Natural killer cell (primary cell): ENCODE measurements at regions not wholly inside any gene's neighbourhood (a gene's known extent, or its start where the extent isn't known, plus 50 kb on each side); places are given as distances from the start of the nearest gene placed in this dataset.

Source experiments
- ATAC-seq, 3 donors: fragments of 150-1000 bp in 2 of 3; fragments of 200-7000 bp in 1 of 3; cut with Tn5 transposase; 1 replicate in 1 of 3; 2 replicates in 2 of 3; pipeline ENCODE4 v1.10.0; 2021; ENCODE audit warnings: mild to moderate bottlenecking in 2 of 3, moderate library complexity in 2 of 3
- DNase-seq, 2 donors: peaks; one replicate each; pipeline versions ENCODE4 v3.0.0 to v3.0.0-alpha.2; 2013 to 2021; ENCODE audit warnings: mixed read lengths in 1 of 2
- H3K27ac ChIP-seq: one replicate; pipeline ENCODE4 v1.5.1; 2013; ENCODE audit warnings: mild to moderate bottlenecking, low read length
- H3K27me3 ChIP-seq: one replicate; pipeline ENCODE4 v1.6.1; 2013; ENCODE audit warnings: low read length; ENCODE audit not compliant: control insufficient read depth, insufficient read depth
- H3K36me3 ChIP-seq: one replicate; pipeline ENCODE4 v1.6.1; 2013; ENCODE audit warnings: low read length; ENCODE audit not compliant: control insufficient read depth, insufficient read depth
- H3K4me1 ChIP-seq: one replicate; pipeline ENCODE4 v1.6.1; 2013; ENCODE audit warnings: low read length; ENCODE audit not compliant: control insufficient read depth, insufficient read depth
- H3K4me3 ChIP-seq: one replicate; pipeline ENCODE4 v1.5.1; 2013; ENCODE audit warnings: low read length
- H3K9me3 ChIP-seq: one replicate; pipeline ENCODE4 v1.6.1; 2013; ENCODE audit warnings: low read length; ENCODE audit not compliant: control insufficient read depth, insufficient read depth
- H3K27ac Mint-ChIP-seq, 2 donors: one replicate each; pipeline ENCODE4 v1.8.0; 2022; ENCODE audit warnings: mild to moderate bottlenecking in 2 of 2, mixed read lengths in 2 of 2, moderate library complexity in 1 of 2
- H3K27me3 Mint-ChIP-seq, 2 donors: one replicate each; pipeline ENCODE4 v1.8.0; 2022; ENCODE audit warnings: low read depth in 2 of 2, mixed read lengths in 2 of 2
- H3K36me3 Mint-ChIP-seq: one replicate; pipeline ENCODE4 v1.8.0; 2022; ENCODE audit warnings: mixed read lengths
- H3K4me1 Mint-ChIP-seq, 2 donors: one replicate each; pipeline ENCODE4 v1.8.0; 2022; ENCODE audit warnings: mixed read lengths in 2 of 2
- H3K4me3 Mint-ChIP-seq: one replicate; pipeline ENCODE4 v1.8.0; 2022; ENCODE audit warnings: mild to moderate bottlenecking, moderate library complexity, mixed read lengths
- H3K9me3 Mint-ChIP-seq, 2 donors: one replicate each; pipeline ENCODE4 v1.8.0; 2022; ENCODE audit warnings: mixed read lengths in 2 of 2
- WGBS: methylation state at CpG from one replicate; pipeline ENCODE4 v1.1.7; 2013; ENCODE audit warnings: missing lambda C conversion rate; ENCODE audit not compliant: insufficient coverage; 5-methylcytosine and 5-hydroxymethylcytosine counted together
- intact Hi-C: fragments of 100-400 bp; cut with micrococcal nuclease; formaldehyde crosslinking; loops from one replicate; pipeline ENCODE4 v1.14.2; 2022
- TF ChIP-seq, protein P1 (sequence below): fragments of 200-600 bp; IDR thresholded peaks from one replicate; pipeline ENCODE4 v1.8.0; 2022; ENCODE audit warnings: antibody characterized with exemption

GRCh38 chr1:70674941-70675685, 264.0 kb downstream of the CTH start:
- peaks cover 4 to 8% of the 10 kb centered on the region in 2 donors for H3K27me3 Mint-ChIP-seq

DNA sequence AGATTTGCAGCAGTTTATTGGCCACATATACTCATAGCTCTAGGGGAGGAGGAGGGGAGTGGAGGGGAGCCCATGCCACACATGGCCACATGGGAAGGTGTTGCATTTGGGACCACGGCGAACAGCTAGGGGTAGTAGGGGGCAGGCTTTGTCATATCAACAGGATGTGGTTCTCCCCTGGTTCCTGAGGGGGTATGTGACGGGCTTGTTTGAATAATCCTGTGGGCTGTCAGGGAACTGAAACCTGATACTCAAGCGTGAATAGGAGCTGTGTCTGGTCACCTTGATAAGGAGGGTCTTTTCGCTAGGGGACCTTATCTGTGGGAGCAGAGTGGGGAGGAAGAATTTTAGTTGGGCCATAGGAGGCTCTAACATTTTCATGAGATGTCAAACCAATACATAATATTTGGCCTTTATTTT, 264.7 kb downstream of the CTH start:
- Histone ChIP-seq H3K27ac (no peak overlapping the region), H3K36me3 (no peaks in the 10 kb centered on the region), H3K27me3 (no peaks in the 10 kb centered on the region), H3K4me1 (no peaks in the 10 kb centered on the region), H3K4me3 (no peak overlapping the region), H3K9me3 (no peaks in the 10 kb centered on the region)
- ATAC-seq (peak in 2 of 3 donors; percentile 30 to 40), DNase-seq (no peak)
- TF ChIP-seq, protein P1, sequence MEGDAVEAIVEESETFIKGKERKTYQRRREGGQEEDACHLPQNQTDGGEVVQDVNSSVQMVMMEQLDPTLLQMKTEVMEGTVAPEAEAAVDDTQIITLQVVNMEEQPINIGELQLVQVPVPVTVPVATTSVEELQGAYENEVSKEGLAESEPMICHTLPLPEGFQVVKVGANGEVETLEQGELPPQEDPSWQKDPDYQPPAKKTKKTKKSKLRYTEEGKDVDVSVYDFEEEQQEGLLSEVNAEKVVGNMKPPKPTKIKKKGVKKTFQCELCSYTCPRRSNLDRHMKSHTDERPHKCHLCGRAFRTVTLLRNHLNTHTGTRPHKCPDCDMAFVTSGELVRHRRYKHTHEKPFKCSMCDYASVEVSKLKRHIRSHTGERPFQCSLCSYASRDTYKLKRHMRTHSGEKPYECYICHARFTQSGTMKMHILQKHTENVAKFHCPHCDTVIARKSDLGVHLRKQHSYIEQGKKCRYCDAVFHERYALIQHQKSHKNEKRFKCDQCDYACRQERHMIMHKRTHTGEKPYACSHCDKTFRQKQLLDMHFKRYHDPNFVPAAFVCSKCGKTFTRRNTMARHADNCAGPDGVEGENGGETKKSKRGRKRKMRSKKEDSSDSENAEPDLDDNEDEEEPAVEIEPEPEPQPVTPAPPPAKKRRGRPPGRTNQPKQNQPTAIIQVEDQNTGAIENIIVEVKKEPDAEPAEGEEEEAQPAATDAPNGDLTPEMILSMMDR: no peak
- no peaks in the 10 kb centered on the region for H3K36me3 Mint-ChIP-seq
- intact Hi-C loops: no loop called here
- no peak overlapping the region for H3K4me3 Mint-ChIP-seq
- H3K27me3 Mint-ChIP-seq: peaks cover 2 to 8% of the 10 kb centered on the region in 2 donors
- no peaks in the 10 kb centered on the region for H3K9me3 Mint-ChIP-seq
- WGBS: 4% methylated on average over 5 of the region's 5 CpGs
- no peak overlapping the region for H3K27ac Mint-ChIP-seq
- peaks cover 6 to 14% of the 10 kb centered on the region in 2 donors for H3K4me1 Mint-ChIP-seq

More at GRCh38 chr1:70674941-70675685, 264.0 kb downstream of the CTH start:
- H3K4me3 ChIP-seq: no peak overlapping the region
- H3K27ac ChIP-seq: no peak overlapping the region
- no peaks in the 10 kb centered on the region for H3K4me1 ChIP-seq
- TF ChIP-seq, protein P1: no peak
- H3K27ac Mint-ChIP-seq: no peak overlapping the region
- H3K27me3 ChIP-seq: no peaks in the 10 kb centered on the region
- intact Hi-C loops: no loop called here
- H3K36me3 ChIP-seq: no peaks in the 10 kb centered on the region
- DNase-seq (no peak), ATAC-seq (no peak)
- H3K9me3 ChIP-seq: no peaks in the 10 kb centered on the region
- H3K4me1 Mint-ChIP-seq: peaks cover 6 to 14% of the 10 kb centered on the region in 2 donors
- H3K4me3 Mint-ChIP-seq: no peak overlapping the region
- H3K36me3 Mint-ChIP-seq: no peaks in the 10 kb centered on the region
- WGBS: 65% methylated on average over 3 of the region's 3 CpGs
- no peaks in the 10 kb centered on the region for H3K9me3 Mint-ChIP-seq

GRCh38 chr1:70685300-70686286, 274.5 kb downstream of the CTH start:
- no peak overlapping the region for H3K4me3 ChIP-seq
- H3K9me3 Mint-ChIP-seq: no peaks in the 10 kb centered on the region
- peak; percentile 22 to 60 for DNase-seq
- H3K27me3 Mint-ChIP-seq: peaks cover 16 to 38% of the 10 kb centered on the region in 2 donors
- peak; percentile 89 to 98 (median 91) for ATAC-seq
- H3K36me3 ChIP-seq: no peaks in the 10 kb centered on the region
- H3K9me3 ChIP-seq: no peaks in the 10 kb centered on the region
- no peaks in the 10 kb centered on the region for H3K4me1 Mint-ChIP-seq
- no peaks in the 10 kb centered on the region for H3K36me3 Mint-ChIP-seq
- H3K27ac Mint-ChIP-seq: no peak overlapping the region
- no peaks in the 10 kb centered on the region for H3K27me3 ChIP-seq
- 78% methylated on average over 13 of the region's 13 CpGs for WGBS
- intact Hi-C loops: loop anchor here (1.0 kb wide), 1 partner anchor 365 kb away; no protein-coding TSS in a partner anchor
- H3K27ac ChIP-seq: no peak overlapping the region
- TF ChIP-seq, protein P1: peak; percentile 69
- no peak overlapping the region for H3K4me3 Mint-ChIP-seq
- no peaks in the 10 kb centered on the region for H3K4me1 ChIP-seq
